ENCODE measurements at regions not wholly inside any gene's neighbourhood (a gene's known extent, or its start where the extent isn't known, plus 50 kb on each side); places are given as distances from the start of the nearest gene placed in this dataset.
A peak's percentile ranks its signal among the peaks of the same experiment; 100 is the strongest.
"Not testable (repeated sequence)": the region's sequence is repeated elsewhere in the genome, so short reads cannot be mapped to it uniquely, and the experiment has no call there.

DNA sequence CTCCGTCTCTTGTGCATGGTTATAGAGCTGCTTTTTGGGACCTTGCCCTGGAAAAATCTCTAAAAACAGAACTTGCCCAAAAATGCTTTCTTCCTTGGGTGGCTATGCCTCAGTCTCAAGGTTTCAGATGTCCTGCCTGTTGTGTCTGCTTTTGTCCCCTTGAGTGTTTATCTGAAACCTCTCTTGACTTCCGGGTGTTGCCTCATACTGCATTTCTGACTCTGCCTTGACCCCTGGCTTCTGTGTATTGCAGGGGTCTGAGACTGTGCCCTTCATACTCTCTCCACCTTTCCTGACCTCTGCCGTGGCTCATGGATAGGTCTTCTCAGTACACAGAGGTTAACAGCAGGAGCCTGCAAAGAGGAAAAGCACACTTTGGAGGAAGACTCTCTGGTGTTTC, 124.8 kb upstream of the NTF3 start:
- FAIRE-seq (no peak), DNase-seq (ENCODE audit: low spot score) (no peak)

DNA sequence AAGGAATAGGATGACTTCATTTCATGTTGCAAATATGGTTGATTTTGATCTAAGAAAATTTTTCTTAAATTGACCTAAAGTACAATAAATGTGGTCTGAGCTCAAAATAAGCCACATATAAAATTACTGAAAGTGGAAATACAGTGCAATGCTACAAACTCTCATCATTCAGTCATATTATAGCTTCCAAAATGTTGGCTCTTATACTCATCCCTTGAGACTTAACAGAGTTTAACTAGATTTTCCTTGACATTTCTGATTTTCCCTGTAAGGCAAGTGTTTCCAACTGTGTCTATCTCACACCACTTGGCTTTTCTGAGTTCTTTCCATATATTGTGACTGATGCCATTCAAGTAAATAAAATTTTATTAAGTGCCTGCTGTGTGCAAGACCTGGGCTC, 123.7 kb upstream of the NTF3 start:
- FAIRE-seq (no peak), DNase-seq (ENCODE audit: low spot score) (no peak)

DNA sequence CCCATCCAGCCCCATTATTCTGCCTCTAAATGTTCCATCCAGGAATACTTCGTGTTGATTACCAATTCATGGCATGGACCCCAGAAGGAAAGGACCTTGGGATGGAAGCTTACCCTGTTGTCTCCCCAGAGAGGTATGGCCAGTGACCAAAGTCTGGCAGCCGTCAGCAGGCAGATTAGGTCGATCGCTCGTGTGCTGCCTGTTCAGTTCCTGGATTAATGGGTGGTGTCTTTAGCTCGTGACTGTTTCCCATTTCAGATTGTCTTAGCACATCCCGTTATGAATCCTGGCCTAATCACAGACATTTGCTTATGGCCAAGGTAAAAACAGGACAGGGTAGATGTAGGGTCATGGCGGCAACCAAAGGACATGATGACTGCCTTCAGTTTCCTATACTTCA, 122.9 kb upstream of the NTF3 start:
- DNase-seq (ENCODE audit: low spot score): no peak
- no peak for FAIRE-seq

DNA sequence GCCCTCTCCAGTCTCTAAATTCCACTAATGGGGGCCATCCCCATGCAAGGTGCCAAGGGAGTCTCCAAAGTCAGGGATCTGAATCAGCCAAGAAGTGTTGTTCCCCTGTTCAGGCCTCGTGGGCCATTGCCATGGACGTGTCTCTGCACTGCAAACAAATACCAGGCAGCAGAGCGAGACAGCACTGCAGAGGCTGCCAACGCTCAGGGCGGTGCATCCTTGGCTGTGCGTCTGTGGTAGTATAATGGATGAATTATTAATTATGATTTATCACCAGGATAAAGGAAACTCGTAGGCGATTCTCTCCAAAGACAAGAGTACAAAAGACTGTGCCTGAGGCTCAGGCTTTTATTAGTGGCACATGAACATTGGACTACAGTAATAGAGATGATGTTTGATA, 122.3 kb upstream of the NTF3 start:
- FAIRE-seq (no peak), DNase-seq (ENCODE audit: low spot score) (peak; percentile 56)

DNA sequence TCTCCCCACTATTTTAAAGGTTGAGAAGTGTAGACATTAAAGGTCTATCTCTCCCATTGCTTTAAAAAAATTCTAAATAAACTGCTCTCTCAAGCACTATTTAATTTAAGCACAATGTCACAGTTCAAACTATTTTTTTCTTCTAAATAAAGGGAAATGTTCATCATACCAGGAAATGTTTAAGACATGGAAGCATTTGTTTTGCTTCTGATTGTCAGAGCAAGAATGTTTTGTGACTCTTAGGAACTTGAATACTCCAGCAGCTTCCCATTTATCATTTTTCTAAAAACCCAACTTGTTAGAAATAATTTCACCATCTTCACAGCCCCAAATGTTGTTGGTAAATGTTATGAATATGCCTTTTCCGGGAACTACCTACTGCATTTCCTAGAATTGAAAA, 121.8 kb upstream of the NTF3 start:
- no peak for DNase-seq (ENCODE audit: low spot score)
- FAIRE-seq: no peak

DNA sequence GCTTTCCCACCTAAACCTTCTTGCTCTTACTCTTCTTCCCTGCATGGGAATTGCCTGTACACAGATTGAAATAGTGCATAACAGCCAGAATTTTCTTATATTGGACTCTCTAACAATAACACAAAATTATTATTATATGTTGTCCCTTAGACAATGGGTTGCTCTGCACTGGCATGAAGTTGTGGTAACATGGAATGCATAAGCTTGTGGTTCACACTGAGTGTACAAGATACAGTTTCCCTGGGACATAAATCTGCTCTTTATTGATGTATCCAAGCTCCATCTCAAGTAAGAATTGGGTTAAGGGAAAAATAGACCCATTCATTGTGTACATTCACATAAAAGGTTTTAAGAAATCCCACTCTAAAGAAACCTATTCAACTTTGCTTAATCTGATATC, 114.4 kb upstream of the NTF3 start:
- no peak for FAIRE-seq
- DNase-seq (ENCODE audit: low spot score): no peak

DNA sequence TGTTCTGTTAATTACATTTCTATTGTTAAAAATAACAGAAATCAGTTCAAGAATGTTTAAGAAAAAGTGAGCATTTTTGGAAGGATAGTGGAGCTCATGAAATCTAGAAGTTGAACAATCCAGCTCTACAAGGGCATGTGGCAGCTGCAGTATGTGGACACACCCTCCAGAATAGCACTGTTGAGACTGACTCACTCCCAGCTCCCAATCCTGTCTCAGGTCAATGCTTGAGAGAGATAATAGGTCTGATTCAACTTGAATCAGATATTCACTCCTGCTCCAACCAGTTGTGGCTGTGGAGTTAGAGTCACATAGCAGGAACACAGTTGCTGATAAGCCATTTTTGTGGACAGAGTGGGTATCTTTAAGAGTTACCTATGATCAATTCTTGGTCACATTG, 113.0 kb upstream of the NTF3 start:
- peak; percentile 71 for DNase-seq (ENCODE audit: low spot score)
- peak; percentile 42 for FAIRE-seq

DNA sequence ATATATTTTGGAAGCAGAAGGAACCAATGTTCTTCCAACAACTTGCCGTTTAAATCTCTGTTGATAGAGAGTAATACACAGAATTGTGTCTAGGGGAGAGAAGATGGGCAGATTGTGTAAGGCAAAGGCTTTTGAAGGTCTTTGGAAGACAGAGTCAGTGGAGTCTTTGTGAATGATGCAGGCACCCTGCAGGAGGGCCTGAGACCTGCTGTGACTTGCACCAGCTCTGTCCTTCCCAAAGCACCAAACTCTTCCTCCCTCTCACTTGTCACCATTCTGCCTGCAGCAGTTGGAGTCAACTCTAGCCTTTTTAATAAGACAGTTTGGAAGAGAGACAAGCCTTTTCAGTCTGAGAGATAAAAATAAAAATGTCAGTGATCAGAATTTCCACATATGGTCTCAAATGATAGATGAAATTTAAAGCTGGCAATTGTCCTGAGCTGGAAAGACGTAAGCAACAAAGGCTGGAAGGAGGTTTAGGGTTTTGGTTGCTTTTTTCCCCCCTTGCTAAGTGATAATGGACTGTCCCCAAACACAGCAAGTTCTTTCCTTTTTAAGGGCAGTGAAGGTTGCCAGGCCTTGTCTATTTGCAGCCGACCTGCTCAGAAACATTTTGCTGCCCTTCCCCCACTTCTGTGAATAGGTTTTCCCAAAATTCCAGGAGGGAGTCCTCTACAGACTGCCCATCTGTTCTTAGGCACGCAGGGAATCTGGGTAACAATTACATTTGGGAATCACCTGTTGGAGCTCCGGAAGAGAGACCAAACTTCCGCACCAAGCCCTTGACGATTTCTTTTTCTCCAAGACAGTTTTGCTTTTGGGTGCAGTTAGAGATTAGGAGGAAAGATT, 103.0 kb upstream of the NTF3 start:
- no peak for DNase-seq (ENCODE audit: low spot score)
- FAIRE-seq: no peak

DNA sequence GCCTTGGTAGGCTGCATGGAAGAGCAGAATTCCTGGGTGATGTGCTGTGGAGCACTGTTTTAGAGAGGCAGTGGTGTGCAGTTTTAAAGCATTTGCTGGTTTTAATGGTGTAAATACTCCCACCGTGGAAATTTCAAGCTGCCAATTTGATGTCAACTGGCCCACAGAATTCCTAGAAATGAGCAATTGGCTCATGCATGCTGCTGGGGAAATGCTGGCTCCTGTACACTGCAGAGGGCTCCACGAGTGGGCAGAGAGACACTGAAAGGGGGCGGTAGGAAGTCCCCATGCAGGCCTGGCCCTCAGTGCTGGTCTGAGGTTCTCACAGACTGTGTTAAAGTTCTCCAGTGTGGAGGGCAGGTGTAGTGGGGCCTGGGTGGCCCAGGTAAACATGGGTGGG, 99.4 kb upstream of the NTF3 start:
- FAIRE-seq: no peak
- no peak for DNase-seq (ENCODE audit: low spot score)

DNA sequence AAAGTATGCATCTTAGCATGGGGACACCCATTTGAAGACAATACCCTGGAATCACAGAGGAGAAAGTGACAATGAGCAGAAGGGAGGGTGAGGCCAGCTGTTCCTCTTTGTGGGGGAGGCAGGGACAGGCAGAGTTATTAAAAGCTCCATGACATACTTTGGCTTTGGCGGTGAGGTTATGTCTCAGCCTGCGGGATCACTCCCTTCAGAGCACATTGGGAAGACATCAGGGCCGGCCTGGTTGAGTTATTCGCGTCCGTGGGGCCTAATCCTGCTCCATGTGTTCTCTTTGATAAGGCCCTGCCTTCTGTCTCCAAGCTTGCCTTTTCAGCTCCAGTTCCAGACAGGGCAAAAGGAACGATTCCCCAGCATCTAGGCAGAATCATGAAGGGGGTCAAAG, 98.8 kb upstream of the NTF3 start:
- DNase-seq (ENCODE audit: low spot score): no peak
- no peak for FAIRE-seq

DNA sequence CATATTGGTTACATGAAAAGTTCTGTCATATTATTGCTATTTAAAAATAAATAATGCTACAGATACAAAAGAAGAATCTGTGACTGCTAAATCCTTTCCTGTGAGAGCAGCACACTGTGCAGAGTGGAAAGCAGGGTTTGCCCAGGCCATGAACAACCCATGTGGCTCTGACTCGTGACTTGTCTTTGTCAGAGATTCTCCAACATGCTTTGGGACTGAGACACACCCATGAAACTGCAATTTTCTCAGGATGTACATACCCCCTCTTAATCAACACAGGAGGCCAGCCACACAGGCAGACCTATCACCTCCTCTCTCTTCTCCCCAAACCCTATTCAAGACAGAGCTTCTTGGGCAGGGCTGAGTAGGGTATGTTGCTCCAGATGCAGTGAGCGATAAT, 96.8 kb upstream of the NTF3 start:
- FAIRE-seq: no peak
- no peak for DNase-seq (ENCODE audit: low spot score)

DNA sequence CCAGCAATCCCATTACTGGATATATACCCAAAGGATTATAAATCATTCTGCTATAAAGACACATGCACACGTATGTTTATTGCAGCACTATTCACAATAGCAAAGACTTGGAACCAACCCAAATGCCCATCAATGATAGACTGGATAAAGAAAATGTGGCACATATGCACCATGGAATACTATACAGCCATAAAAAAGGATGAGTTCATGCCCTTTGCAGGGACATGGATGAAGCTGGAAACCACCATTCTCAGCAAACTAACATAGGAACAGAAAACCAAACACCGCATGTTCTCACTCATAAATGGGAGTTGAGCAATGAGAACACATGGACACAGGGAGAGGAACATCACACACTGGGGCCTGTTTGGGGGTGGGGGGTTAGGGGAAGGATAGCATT, 90.8 kb upstream of the NTF3 start:
- FAIRE-seq; DNase-seq (ENCODE audit: low spot score): not testable (repeated sequence)

DNA sequence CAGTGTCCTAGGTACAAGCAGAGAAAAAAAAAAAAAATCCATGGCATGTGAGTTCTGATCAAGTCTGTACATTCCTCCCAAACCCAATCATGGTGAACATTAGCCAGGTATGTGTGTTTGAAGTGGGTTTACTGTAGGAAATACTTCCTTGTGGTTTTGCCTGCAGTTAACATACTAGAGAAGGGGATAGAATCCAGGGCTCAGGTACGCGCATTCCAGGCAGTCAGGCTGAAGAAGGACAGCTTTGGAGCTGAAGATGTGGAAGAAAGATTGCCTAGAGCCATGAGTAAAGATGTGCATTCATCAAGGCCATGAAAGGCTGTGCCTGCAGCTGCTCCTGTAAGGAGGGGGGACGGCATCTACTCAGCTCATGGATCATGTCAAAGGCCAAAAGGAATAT, 88.2 kb upstream of the NTF3 start:
- FAIRE-seq: no peak

DNA sequence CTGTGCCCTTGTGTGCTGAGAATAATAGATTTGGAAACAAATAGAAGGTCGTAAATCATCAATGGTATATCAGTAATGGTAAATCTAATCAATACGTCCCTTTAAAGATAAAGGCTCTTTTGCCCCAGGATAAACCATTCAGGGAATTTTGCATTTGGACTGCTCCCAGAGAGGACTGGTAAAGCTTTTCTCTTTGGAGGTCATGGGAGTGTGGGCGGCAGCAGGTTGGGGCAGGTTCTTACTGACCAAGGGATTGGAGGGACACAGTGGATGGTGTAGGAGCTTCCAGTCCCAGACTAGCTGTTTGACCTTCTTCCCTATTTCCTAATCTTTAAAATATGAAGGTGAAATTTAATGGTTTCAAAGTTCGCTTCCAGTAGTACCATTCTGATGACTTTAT, 87.8 kb upstream of the NTF3 start:
- DNase-seq (ENCODE audit: low spot score): no peak
- FAIRE-seq: no peak

More for the DNA sequence above, 88.2 kb upstream of the NTF3 start:
- DNase-seq (ENCODE audit: low spot score): no peak

DNA sequence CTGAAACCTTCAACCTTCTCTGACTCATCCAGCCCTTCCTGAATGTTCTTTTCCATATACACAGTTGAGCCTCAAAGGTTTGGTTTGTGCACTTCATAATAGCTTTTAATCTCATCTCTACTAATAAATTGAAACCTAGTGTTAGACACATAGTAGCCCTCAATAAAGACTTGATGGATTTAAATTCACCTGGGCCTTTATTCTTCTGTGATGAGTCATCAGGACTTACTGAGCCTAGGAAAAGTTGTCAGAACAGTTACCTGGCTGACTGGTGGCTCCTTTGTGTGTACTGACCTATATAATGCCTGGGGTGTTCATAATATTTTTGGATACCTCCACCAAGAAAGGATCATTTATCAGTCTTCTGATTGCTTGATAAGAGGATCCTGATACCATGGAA, 86.4 kb upstream of the NTF3 start:
- no peak for FAIRE-seq
- DNase-seq (ENCODE audit: low spot score): no peak

DNA sequence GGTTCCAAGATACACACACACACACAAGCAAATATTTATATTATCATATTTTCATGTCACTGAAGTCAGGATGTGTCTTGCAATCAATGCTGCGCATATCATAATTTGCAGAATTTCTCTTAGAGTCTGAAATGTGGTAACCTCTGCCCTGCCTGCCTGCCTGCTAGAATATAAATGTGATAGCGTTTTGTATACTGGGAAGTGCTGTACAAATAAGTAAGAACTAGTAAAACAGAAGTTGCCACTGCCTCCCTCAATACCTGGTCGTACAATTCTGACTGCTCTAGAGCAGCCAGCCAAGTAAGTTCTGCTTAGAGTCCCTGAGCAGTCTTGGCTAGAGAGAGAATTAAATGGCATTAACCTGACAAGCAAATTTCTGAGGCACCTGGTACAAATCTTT, 83.9 kb upstream of the NTF3 start:
- no peak for FAIRE-seq
- DNase-seq (ENCODE audit: low spot score): no peak

DNA sequence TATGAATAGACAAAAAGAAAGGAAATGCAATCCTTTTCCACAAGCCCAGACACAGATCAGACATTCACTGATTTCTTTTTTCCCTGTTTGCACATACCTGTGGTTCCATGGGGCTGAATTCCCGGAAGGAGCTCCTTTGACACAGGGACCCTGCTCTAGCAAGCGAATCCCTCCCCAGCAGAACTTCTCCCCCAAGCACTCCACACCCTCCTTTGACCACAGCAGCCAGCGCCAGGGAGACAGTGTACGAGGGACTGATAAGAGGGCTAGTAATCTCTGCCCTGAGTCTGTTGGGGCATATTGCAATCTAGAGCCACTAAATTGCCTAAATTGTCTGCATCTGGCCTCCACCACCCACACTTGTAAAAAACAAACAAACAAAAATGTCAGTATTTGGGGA, 83.4 kb upstream of the NTF3 start:
- DNase-seq (ENCODE audit: low spot score): no peak
- no peak for FAIRE-seq

DNA sequence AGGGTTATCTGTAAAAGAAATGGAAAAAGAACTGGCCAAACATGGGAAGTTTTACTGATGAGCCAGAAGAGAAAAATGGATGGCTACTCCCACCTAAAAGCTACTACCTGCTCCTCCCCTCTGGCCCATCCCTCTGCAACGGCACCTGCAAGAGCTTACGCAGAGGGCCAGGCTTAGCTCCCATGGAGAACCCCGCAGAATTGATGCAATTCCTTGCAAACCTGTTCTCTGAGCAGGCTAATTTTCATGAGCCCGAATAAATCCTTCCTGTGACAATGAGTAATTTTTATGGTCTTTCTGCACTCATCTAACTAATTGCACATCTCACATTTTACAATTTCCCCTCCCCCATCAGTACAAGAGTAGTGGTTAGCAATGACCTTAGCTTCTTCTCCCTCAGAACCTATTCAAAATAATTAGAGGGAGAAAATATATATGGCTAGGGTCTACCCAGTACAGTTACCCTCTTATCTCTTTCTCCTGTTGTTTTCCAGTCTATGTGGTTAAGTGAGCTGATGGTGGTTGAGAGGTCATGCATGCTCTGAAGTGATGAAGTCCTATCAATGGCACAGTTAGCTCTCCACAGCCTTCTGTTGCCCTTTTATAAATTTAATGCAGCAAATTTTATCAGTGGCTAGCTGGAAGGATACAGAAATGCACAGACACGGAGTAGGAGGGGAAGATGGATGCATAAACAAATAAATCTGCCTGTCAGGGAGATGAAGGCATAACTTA, 67.7 kb upstream of the NTF3 start:
- DNase-seq (ENCODE audit: low spot score): no peak
- FAIRE-seq: no peak

DNA sequence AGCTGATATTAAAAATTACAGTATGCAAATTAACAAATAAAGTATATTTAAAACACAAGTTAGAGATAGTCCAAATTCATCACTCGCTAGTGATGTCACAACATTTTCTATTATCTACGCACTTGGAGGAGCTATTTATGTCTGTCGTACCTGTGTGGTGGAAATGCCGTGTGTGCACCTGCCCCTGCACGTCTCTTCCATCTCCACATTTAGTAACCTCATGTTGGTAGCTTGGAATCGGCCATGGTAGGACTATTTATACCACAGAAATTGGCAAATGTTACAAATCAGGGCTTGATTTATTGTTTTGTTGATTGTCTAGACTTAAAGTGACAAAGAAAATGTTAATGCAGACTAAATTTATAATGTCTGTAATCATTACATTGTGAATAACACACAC, 62.6 kb upstream of the NTF3 start:
- FAIRE-seq: no peak
- no peak for DNase-seq (ENCODE audit: low spot score)

DNA sequence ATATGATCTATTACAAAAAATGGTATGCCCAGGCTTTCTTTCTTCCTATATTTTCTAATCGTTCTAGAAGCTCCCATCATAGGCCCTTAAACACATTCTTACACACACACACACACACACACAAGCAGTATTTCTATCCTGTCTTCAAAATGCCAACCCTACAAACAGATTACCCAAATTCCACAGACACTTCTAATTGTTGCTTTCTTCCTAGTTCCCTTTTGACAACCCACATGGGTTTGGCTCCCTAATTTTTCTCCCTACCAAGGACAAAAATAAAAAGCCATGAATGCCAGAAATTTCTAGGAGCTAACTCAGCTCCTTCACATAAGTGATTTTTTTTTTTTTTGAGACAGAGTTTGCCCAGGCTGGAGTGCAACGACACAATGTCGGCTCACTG, 60.3 kb upstream of the NTF3 start:
- FAIRE-seq (no peak), DNase-seq (ENCODE audit: low spot score) (no peak)

DNA sequence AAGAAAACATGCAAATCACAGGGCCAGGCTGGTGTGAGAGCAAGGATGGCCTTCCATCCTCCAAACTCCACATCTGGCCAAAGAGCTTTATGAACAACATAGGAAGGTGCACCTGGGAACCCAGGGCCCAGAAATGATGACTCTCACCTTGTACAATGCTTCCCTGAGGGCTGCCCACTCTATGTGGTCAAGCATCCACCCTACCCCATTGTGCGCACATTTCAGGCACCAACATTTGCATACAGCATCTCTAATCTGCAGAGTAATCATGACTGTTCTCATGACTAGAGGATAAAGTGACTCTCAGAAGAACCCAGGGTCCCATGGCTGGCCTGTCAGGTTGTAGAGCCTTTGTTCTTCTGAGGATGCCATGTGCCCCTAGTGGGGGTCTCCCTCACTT, 57.2 kb upstream of the NTF3 start:
- DNase-seq (ENCODE audit: low spot score): no peak
- FAIRE-seq: no peak

DNA sequence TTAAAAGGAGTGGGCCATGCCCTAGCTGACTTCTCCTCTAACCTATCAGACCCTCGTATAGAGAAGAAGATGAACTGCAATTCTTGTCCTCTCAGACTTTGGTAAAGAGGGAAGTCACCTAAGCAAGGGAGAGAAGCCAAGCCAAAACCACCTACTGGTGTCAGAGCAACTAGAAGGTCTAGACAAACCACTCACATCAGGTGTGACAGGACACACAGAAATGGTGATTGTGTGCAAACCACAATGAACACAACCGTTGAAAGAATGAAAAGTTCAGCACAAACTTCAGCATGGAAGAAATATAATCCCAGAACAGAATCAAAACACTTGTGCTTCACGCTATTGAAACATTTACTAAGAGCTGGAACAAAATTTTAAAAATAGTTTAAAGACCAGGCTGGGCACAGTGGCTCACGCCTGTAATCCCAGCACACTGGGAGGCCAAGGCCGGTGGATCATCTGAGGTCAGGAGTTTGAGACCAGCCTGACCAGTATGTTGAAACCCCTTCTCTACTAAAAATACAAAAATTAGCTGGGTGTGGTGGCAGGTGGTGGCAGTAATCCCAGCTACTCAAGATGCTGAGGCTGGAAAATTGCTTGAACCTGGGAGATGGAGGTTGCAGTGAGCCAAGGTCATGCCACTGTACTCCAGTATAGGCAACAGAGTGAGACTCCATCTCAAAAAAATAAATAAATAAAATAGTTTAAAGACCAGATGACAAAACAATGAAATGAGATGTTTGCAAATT, 56.2 kb upstream of the NTF3 start:
- DNase-seq (ENCODE audit: low spot score): no peak
- FAIRE-seq: no peak

Data from RCC 7860 (cell line).